Fibroblast of mammary gland (primary cell): ENCODE measurements at regions not wholly inside any gene's neighbourhood (a gene's known extent, or its start where the extent isn't known, plus 50 kb on each side); places are given as distances from the start of the nearest gene placed in this dataset.

Experiments
- DNase-seq: peaks from one replicate; pipeline ENCODE4 v3.0.0-alpha.2; 2010; ENCODE audit warnings: low read depth
- H3K4me3 ChIP-seq: 2 replicates; pipeline ENCODE4 v1.5.1; 2011; ENCODE audit warnings: low read depth, mild to moderate bottlenecking, low read length, moderate library complexity; ENCODE audit not compliant: control insufficient read depth
- CTCF ChIP-seq: conservative IDR thresholded peaks from 2 replicates; pipeline ENCODE4 v1.5.1; 2011; ENCODE audit warnings: low read depth, low read length, inconsistent platforms; ENCODE audit not compliant: control insufficient read depth, insufficient read depth

- TF ChIP-seq CTCF = no peak
- no peak overlapping the region for H3K4me3 ChIP-seq
- no peak for DNase-seq
Measured at GRCh38 chr11:29786092-29786491, 230.7 kb downstream of the KCNA4 start.

GRCh38 chr11:29783506-29783905 is 233.3 kb downstream of the KCNA4 start:
- TF ChIP-seq CTCF = no peak
- no peak overlapping the region for H3K4me3 ChIP-seq
- DNase-seq = no peak

- no peak for TF ChIP-seq CTCF
- no peak overlapping the region for H3K4me3 ChIP-seq
- DNase-seq = no peak
Measured at GRCh38 chr11:29782447-29782846, 234.4 kb downstream of the KCNA4 start.

- TF ChIP-seq CTCF = no peak
- no peak overlapping the region for H3K4me3 ChIP-seq
- DNase-seq = no peak
Measured at GRCh38 chr11:29781268-29781667, 235.6 kb downstream of the KCNA4 start.

- no peak for DNase-seq
- H3K4me3 ChIP-seq = no peak overlapping the region
- TF ChIP-seq CTCF = no peak
Measured at GRCh38 chr11:29780756-29781155, 236.1 kb downstream of the KCNA4 start.

- no peak overlapping the region for H3K4me3 ChIP-seq
- TF ChIP-seq CTCF = no peak
- DNase-seq = peak; percentile 64
Measured at GRCh38 chr11:29773656-29774264, 243.1 kb downstream of the KCNA4 start.

GRCh38 chr11:29756871-29757270 is 260.0 kb downstream of the KCNA4 start:
- no peak overlapping the region for H3K4me3 ChIP-seq
- no peak for DNase-seq
- no peak for TF ChIP-seq CTCF
